Daoy (cell line): ENCODE measurements at regions not wholly inside any gene's neighbourhood (a gene's known extent, or its start where the extent isn't known, plus 50 kb on each side); places are given as distances from the start of the nearest gene placed in this dataset.

ENCODE experiments used
- DNase-seq: peaks from one replicate; pipeline ENCODE4 v3.0.0-alpha.2; 2015; ENCODE audit warnings: low read depth

GRCh38 chr2:200725596-200725995, 86.1 kb upstream of the BZW1 start:
- DNase-seq, result no peak

GRCh38 chr2:200728630-200729029, 83.1 kb upstream of the BZW1 start:
- no peak for DNase-seq

GRCh38 chr2:200730302-200730701, 81.4 kb upstream of the BZW1 start:
- no peak for DNase-seq

- DNase-seq, result no peak
Measured at GRCh38 chr2:200730960-200731359, 80.8 kb upstream of the BZW1 start.

GRCh38 chr2:200732866-200733265, 78.8 kb upstream of the BZW1 start:
- no peak for DNase-seq

GRCh38 chr2:200733713-200734198, 78.0 kb upstream of the BZW1 start:
- no peak for DNase-seq

- DNase-seq, result peak; percentile 31
Measured at GRCh38 chr2:200735061-200735460, 76.6 kb upstream of the BZW1 start.

GRCh38 chr2:200736646-200737274, 75.0 kb upstream of the BZW1 start:
- no peak for DNase-seq

GRCh38 chr2:200737585-200737984, 74.1 kb upstream of the BZW1 start:
- no peak for DNase-seq

- DNase-seq, result no peak
Measured at GRCh38 chr2:200738590-200738989, 73.1 kb upstream of the BZW1 start.

GRCh38 chr2:200740907-200741306, 70.8 kb upstream of the BZW1 start:
- DNase-seq, result no peak

GRCh38 chr2:200741468-200742202, 70.1 kb upstream of the BZW1 start:
- DNase-seq, result no peak

GRCh38 chr2:200742426-200742825, 69.3 kb upstream of the BZW1 start:
- no peak for DNase-seq

- DNase-seq, result no peak
Measured at GRCh38 chr2:200743042-200743676, 68.6 kb upstream of the BZW1 start.

GRCh38 chr2:200744201-200744602, 67.5 kb upstream of the BZW1 start:
- no peak for DNase-seq

GRCh38 chr2:200746301-200746700, 65.4 kb upstream of the BZW1 start:
- DNase-seq, result no peak

- DNase-seq, result peak; percentile 79
Measured at GRCh38 chr2:200747668-200748618, 63.8 kb upstream of the BZW1 start.

GRCh38 chr2:200748779-200749178, 62.9 kb upstream of the BZW1 start:
- DNase-seq, result no peak

GRCh38 chr2:200749631-200750322, 61.9 kb upstream of the BZW1 start:
- no peak for DNase-seq

GRCh38 chr2:200750323-200750910, 61.3 kb upstream of the BZW1 start:
- DNase-seq, result no peak

- DNase-seq, result no peak
Measured at GRCh38 chr2:200751786-200752185, 59.9 kb upstream of the BZW1 start.
